ENCODE measurements at regions not wholly inside any gene's neighbourhood (a gene's known extent, or its start where the extent isn't known, plus 50 kb on each side); places are given as distances from the start of the nearest gene placed in this dataset.

GRCh38 chr4:34412233-34412632, 1832.1 kb downstream of the ARAP2 start:
- intact Hi-C loops (cut with DNase I): no loop called here
- Histone ChIP-seq H3K27ac (ENCODE audit: low read depth in 2 of 2, low read length in 2 of 2) (no peak overlapping the region), H3K27me3 (ENCODE audit: control insufficient read depth, insufficient read depth, low read length) (no peaks in the 10 kb centered on the region), H3K36me3 (ENCODE audit: control insufficient read depth in 2 of 3, insufficient read depth in 3 of 3, low read length in 3 of 3) (no peaks in the 10 kb centered on the region), H3K4me3 (ENCODE audit: low read length in 3 of 3) (no peak overlapping the region), H3K9ac (ENCODE audit: low read length in 3 of 3) (no peak overlapping the region), H3K4me1 (ENCODE audit: control insufficient read depth in 2 of 3, insufficient read depth in 2 of 3, low read depth in 1 of 3, low read length in 3 of 3) (no peaks in the 10 kb centered on the region), H3K9me3 (ENCODE audit: control insufficient read depth in 2 of 3, insufficient read depth in 1 of 3, low read length in 3 of 3) (peaks cover 0 to 11% (median 5%) of the 10 kb centered on the region in 3 donors)
- DNase-seq (no peak), FAIRE-seq (no peak)
- no peak for TF ChIP-seq CTCF (IDR thresholded peaks at IDR 0.05; ENCODE audit: borderline replicate concordance, extremely low read depth, insufficient read depth)

GRCh38 chr4:34412911-34413310, 1831.4 kb downstream of the ARAP2 start:
- Histone ChIP-seq H3K27ac (ENCODE audit: low read depth in 2 of 2, low read length in 2 of 2) (no peak overlapping the region), H3K4me3 (ENCODE audit: low read length in 3 of 3) (no peak overlapping the region), H3K27me3 (ENCODE audit: control insufficient read depth, insufficient read depth, low read length) (no peaks in the 10 kb centered on the region), H3K36me3 (ENCODE audit: control insufficient read depth in 2 of 3, insufficient read depth in 3 of 3, low read length in 3 of 3) (no peaks in the 10 kb centered on the region), H3K4me1 (ENCODE audit: control insufficient read depth in 2 of 3, insufficient read depth in 2 of 3, low read depth in 1 of 3, low read length in 3 of 3) (no peaks in the 10 kb centered on the region), H3K9me3 (ENCODE audit: control insufficient read depth in 2 of 3, insufficient read depth in 1 of 3, low read length in 3 of 3) (peaks cover 0 to 11% (median 5%) of the 10 kb centered on the region in 3 donors), H3K9ac (ENCODE audit: low read length in 3 of 3) (no peak overlapping the region)
- intact Hi-C loops (cut with DNase I): no loop called here
- no peak for FAIRE-seq
- no peak for DNase-seq
- TF ChIP-seq CTCF (IDR thresholded peaks at IDR 0.05; ENCODE audit: borderline replicate concordance, extremely low read depth, insufficient read depth): no peak

- no peak for TF ChIP-seq CTCF (IDR thresholded peaks at IDR 0.05; ENCODE audit: borderline replicate concordance, extremely low read depth, insufficient read depth)
- DNase-seq (no peak), FAIRE-seq (no peak)
- Histone ChIP-seq H3K9ac (ENCODE audit: low read length in 3 of 3) (no peak overlapping the region), H3K4me3 (ENCODE audit: low read length in 3 of 3) (no peak overlapping the region), H3K9me3 (ENCODE audit: control insufficient read depth in 2 of 3, insufficient read depth in 1 of 3, low read length in 3 of 3) (peaks cover 0 to 4% (median 0%) of the 10 kb centered on the region in 3 donors), H3K4me1 (ENCODE audit: control insufficient read depth in 2 of 3, insufficient read depth in 2 of 3, low read depth in 1 of 3, low read length in 3 of 3) (no peaks in the 10 kb centered on the region), H3K27me3 (ENCODE audit: control insufficient read depth, insufficient read depth, low read length) (no peaks in the 10 kb centered on the region), H3K36me3 (ENCODE audit: control insufficient read depth in 2 of 3, insufficient read depth in 3 of 3, low read length in 3 of 3) (no peaks in the 10 kb centered on the region), H3K27ac (ENCODE audit: low read depth in 2 of 2, low read length in 2 of 2) (no peak overlapping the region)
- intact Hi-C loops (cut with DNase I): no loop called here
Measured at GRCh38 chr4:34417160-34417559, 1827.2 kb downstream of the ARAP2 start.

GRCh38 chr4:34419871-34420270, 1824.4 kb downstream of the ARAP2 start:
- no peak for TF ChIP-seq CTCF (IDR thresholded peaks at IDR 0.05; ENCODE audit: borderline replicate concordance, extremely low read depth, insufficient read depth)
- H3K27ac ChIP-seq (ENCODE audit: low read depth in 2 of 2, low read length in 2 of 2): no peak overlapping the region
- no peak for FAIRE-seq
- H3K9ac ChIP-seq (ENCODE audit: low read length in 3 of 3): no peak overlapping the region
- H3K36me3 ChIP-seq (ENCODE audit: control insufficient read depth in 2 of 3, insufficient read depth in 3 of 3, low read length in 3 of 3): no peaks in the 10 kb centered on the region
- no peak overlapping the region for H3K4me3 ChIP-seq (ENCODE audit: low read length in 3 of 3)
- H3K9me3 ChIP-seq (ENCODE audit: control insufficient read depth in 2 of 3, insufficient read depth in 1 of 3, low read length in 3 of 3): no peaks in the 10 kb centered on the region
- no peak for DNase-seq
- H3K27me3 ChIP-seq (ENCODE audit: control insufficient read depth, insufficient read depth, low read length): no peaks in the 10 kb centered on the region
- H3K4me1 ChIP-seq (ENCODE audit: control insufficient read depth in 2 of 3, insufficient read depth in 2 of 3, low read depth in 1 of 3, low read length in 3 of 3): no peaks in the 10 kb centered on the region
- intact Hi-C loops (cut with DNase I): no loop called here

Measured in kidney (tissue), 13 donors.